Liver (tissue), 3 donors: ENCODE measurements at regions not wholly inside any gene's neighbourhood (a gene's known extent, or its start where the extent isn't known, plus 50 kb on each side); places are given as distances from the start of the nearest gene placed in this dataset.

Experiments used
- FOXA1 ChIP-seq: IDR thresholded peaks from 2 replicates; pipeline ENCODE4 v1.6.1; 2016; ENCODE audit warnings: antibody characterized with exemption
- FOXA2 ChIP-seq: IDR thresholded peaks from 2 replicates; pipeline ENCODE4 v1.6.1; 2016; ENCODE audit warnings: antibody characterized with exemption
- GABPA ChIP-seq, 2 donors: IDR thresholded peaks in 1 of 2; conservative IDR thresholded peaks in 1 of 2; 2 replicates each; pipeline ENCODE4 v1.6.1; 2016; ENCODE audit warnings: antibody characterized with exemption in 2 of 2, mild to moderate bottlenecking in 1 of 2, moderate library complexity in 1 of 2
- HNF4A ChIP-seq, 2 donors: conservative IDR thresholded peaks; 2 replicates each; pipeline ENCODE4 v1.6.1; 2016; ENCODE audit warnings: antibody characterized with exemption in 2 of 2, mild to moderate bottlenecking in 2 of 2
- JUND ChIP-seq, 2 donors: IDR thresholded peaks; 2 replicates each; pipeline ENCODE4 v1.6.1; 2016; ENCODE audit warnings: antibody characterized with exemption in 2 of 2
- RAD21 ChIP-seq, 2 donors: IDR thresholded peaks; 2 replicates each; pipeline ENCODE4 v1.6.1; 2016; ENCODE audit warnings: antibody characterized with exemption in 2 of 2, mild to moderate bottlenecking in 2 of 2
- SP1 ChIP-seq: IDR thresholded peaks from 2 replicates; pipeline ENCODE4 v1.6.1; 2018; ENCODE audit warnings: antibody characterized with exemption, mild to moderate bottlenecking
- TAF1 ChIP-seq: conservative IDR thresholded peaks from 2 replicates; pipeline ENCODE4 v1.6.1; 2016; ENCODE audit warnings: antibody characterized with exemption, mild to moderate bottlenecking
- YY1 ChIP-seq: IDR thresholded peaks from 2 replicates; pipeline ENCODE4 v1.6.1; 2016; ENCODE audit warnings: antibody characterized with exemption, mild to moderate bottlenecking
- TF ChIP-seq, protein P1 (sequence below): IDR thresholded peaks from 2 replicates; pipeline ENCODE4 v1.6.1; 2016; ENCODE audit warnings: antibody characterized with exemption
- TF ChIP-seq, protein P2 (sequence below): fragments of 150-350 bp; IDR thresholded peaks from 2 replicates; pipeline ENCODE4 v1.5.1; 2017; ENCODE audit warnings: improper control_type of control experiment, low read depth, low read length; ENCODE audit not compliant: missing input control
- TF ChIP-seq, protein P3 (sequence below): IDR thresholded peaks from 2 replicates; pipeline ENCODE4 v1.6.1; 2016; ENCODE audit warnings: antibody characterized with exemption
- TF ChIP-seq, protein P4 (sequence below): IDR thresholded peaks from 2 replicates; pipeline ENCODE4 v1.6.1; 2016; ENCODE audit warnings: antibody characterized with exemption
- TF ChIP-seq, protein P5 (sequence below): IDR thresholded peaks from 2 replicates; pipeline ENCODE4 v1.6.1; 2016; ENCODE audit warnings: antibody characterized with exemption, mild to moderate bottlenecking
- donor health status: healthy.
- donor health status: healthy.

DNA sequence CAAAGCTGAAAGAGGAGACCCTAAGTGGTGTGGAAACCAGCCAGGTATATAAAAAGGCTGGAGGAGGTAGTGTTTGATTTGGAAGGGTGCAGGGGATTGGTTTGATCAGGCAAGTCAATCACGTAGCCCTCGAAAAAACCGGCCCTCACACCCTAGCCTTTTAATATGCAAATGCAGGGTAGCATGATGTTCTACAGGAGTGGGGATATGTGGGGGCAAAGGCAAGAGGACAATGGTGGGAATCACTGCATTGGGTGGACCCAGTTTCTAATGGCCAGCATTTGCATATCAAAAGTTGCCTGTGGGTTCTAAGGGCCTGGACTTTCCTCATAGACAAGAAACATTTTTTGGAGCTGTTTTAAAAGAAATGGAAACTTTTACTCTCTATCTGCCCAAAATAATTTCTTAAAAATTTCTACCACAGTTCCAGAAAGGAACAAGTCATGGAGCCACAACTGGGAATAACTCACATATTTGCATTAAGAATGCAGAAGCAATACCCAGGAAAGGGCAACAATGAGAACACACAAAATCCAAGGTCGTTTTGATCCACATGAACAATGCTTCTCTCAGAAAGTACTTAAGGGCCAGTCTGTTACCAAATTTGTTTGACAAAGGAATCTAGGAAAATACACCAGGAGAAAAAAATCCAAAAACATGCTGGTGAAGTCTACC lies 915.8 kb downstream of the NLGN4Y start:
- TF ChIP-seq, protein P1, sequence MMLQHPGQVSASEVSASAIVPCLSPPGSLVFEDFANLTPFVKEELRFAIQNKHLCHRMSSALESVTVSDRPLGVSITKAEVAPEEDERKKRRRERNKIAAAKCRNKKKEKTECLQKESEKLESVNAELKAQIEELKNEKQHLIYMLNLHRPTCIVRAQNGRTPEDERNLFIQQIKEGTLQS = no peak
- TF ChIP-seq, protein P2, sequence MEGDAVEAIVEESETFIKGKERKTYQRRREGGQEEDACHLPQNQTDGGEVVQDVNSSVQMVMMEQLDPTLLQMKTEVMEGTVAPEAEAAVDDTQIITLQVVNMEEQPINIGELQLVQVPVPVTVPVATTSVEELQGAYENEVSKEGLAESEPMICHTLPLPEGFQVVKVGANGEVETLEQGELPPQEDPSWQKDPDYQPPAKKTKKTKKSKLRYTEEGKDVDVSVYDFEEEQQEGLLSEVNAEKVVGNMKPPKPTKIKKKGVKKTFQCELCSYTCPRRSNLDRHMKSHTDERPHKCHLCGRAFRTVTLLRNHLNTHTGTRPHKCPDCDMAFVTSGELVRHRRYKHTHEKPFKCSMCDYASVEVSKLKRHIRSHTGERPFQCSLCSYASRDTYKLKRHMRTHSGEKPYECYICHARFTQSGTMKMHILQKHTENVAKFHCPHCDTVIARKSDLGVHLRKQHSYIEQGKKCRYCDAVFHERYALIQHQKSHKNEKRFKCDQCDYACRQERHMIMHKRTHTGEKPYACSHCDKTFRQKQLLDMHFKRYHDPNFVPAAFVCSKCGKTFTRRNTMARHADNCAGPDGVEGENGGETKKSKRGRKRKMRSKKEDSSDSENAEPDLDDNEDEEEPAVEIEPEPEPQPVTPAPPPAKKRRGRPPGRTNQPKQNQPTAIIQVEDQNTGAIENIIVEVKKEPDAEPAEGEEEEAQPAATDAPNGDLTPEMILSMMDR = no peak
- TF ChIP-seq, protein P3, sequence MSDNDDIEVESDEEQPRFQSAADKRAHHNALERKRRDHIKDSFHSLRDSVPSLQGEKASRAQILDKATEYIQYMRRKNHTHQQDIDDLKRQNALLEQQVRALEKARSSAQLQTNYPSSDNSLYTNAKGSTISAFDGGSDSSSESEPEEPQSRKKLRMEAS = no peak
- TF ChIP-seq GABPA (IDR thresholded peaks at IDR 0.05 in 1 of 2, conservative IDR thresholded peaks at IDR 0.05 in 1 of 2) (no peak), JUND (IDR thresholded peaks at IDR 0.05) (no peak), YY1 (no peak), TAF1 (no peak), RAD21 (IDR thresholded peaks at IDR 0.05) (no peak), FOXA1 (no peak), SP1 (no peak), FOXA2 (no peak), HNF4A (conservative IDR thresholded peaks at IDR 0.05) (no peak)
- TF ChIP-seq, protein P4, sequence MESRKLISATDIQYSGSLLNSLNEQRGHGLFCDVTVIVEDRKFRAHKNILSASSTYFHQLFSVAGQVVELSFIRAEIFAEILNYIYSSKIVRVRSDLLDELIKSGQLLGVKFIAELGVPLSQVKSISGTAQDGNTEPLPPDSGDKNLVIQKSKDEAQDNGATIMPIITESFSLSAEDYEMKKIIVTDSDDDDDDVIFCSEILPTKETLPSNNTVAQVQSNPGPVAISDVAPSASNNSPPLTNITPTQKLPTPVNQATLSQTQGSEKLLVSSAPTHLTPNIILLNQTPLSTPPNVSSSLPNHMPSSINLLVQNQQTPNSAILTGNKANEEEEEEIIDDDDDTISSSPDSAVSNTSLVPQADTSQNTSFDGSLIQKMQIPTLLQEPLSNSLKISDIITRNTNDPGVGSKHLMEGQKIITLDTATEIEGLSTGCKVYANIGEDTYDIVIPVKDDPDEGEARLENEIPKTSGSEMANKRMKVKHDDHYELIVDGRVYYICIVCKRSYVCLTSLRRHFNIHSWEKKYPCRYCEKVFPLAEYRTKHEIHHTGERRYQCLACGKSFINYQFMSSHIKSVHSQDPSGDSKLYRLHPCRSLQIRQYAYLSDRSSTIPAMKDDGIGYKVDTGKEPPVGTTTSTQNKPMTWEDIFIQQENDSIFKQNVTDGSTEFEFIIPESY = no peak
- TF ChIP-seq, protein P5, sequence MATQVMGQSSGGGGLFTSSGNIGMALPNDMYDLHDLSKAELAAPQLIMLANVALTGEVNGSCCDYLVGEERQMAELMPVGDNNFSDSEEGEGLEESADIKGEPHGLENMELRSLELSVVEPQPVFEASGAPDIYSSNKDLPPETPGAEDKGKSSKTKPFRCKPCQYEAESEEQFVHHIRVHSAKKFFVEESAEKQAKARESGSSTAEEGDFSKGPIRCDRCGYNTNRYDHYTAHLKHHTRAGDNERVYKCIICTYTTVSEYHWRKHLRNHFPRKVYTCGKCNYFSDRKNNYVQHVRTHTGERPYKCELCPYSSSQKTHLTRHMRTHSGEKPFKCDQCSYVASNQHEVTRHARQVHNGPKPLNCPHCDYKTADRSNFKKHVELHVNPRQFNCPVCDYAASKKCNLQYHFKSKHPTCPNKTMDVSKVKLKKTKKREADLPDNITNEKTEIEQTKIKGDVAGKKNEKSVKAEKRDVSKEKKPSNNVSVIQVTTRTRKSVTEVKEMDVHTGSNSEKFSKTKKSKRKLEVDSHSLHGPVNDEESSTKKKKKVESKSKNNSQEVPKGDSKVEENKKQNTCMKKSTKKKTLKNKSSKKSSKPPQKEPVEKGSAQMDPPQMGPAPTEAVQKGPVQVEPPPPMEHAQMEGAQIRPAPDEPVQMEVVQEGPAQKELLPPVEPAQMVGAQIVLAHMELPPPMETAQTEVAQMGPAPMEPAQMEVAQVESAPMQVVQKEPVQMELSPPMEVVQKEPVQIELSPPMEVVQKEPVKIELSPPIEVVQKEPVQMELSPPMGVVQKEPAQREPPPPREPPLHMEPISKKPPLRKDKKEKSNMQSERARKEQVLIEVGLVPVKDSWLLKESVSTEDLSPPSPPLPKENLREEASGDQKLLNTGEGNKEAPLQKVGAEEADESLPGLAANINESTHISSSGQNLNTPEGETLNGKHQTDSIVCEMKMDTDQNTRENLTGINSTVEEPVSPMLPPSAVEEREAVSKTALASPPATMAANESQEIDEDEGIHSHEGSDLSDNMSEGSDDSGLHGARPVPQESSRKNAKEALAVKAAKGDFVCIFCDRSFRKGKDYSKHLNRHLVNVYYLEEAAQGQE = no peak
